NB4 (cell line): ENCODE measurements at regions not wholly inside any gene's neighbourhood (a gene's known extent, or its start where the extent isn't known, plus 50 kb on each side); places are given as distances from the start of the nearest gene placed in this dataset.

Experiments
- CTCF ChIP-seq: IDR thresholded peaks from one replicate; pipeline ENCODE4 v1.5.1; 2012; ENCODE audit warnings: low read depth, low read length
- MAX ChIP-seq: IDR thresholded peaks from 2 replicates; pipeline ENCODE4 v1.6.1; 2011; ENCODE audit warnings: low read depth, low read length
- MYC ChIP-seq: IDR thresholded peaks from 2 replicates; pipeline ENCODE4 v1.6.1; 2011; ENCODE audit warnings: low read depth, low read length

- no peak for TF ChIP-seq CTCF
- no peak for TF ChIP-seq MAX
- TF ChIP-seq MYC = no peak
These were observed 648.5 kb upstream of the PKN2 start for GRCh38 chr1:88035578-88035977.
